ENCODE measurements at regions not wholly inside any gene's neighbourhood (a gene's known extent, or its start where the extent isn't known, plus 50 kb on each side); places are given as distances from the start of the nearest gene placed in this dataset.

DNA sequence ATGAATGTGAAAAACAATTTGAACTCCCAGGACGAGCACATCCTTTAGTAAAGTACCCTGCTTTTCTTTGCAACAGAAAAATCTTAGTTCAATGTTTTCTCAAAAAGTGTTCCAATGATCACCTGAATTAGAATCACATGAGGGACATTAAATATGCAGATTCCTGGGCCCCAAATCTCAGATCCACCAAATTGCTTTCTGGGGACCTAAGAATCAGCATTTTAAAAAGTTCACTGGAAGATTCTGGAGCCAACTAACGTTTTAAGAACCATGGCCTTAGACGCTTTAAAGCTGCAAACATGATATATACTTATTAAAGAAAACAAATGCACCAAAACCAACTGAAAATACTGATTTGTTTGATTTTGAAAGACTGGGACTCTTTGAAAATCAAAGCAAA, 143.4 kb upstream of the TMEM168 start:
- H3K79me2 ChIP-seq (ENCODE audit: insufficient read depth), result peaks cover 74% of the 10 kb centered on the region
- 91% methylated on average over 3 of the region's 3 CpGs for WGBS (ENCODE audit: low lambda C conversion rate)

DNA sequence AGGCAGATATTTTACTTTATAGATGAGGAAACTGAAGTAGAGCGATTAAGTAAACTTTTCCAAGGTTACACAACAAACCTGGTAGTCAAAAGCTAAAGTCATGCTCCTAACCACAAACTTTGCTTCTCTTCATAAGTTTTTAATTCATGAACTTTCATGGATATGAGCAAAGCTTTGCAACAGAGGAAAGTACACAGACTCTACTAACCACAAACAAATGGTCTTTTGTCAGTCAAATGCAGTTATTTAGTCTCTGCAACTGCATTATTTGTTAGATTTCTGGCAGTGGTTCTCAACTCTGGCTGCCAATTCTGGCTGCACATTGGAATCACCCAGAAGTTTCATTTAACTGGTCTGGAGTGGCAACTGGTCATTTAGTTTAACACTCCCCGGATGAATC, 140.6 kb upstream of the TMEM168 start:
- Histone ChIP-seq H4K20me1 (ENCODE audit: insufficient read depth) (no peaks in the 10 kb centered on the region; the same call in 1 of the 2 replicates), H3K9me2 (no peaks in the 10 kb centered on the region), H3K36me3 (replicated peaks in 1 of 2; ENCODE audit: control insufficient read depth in 1 of 2, insufficient read depth in 2 of 2, low read length in 1 of 2) (peaks cover 21 to 57% of the 10 kb centered on the region in 2 experiments), H3F3A (replicated peaks; ENCODE audit: insufficient read depth) (peaks cover 3% of the 10 kb centered on the region), H3K4me1 (ENCODE audit: control insufficient read depth in 1 of 2, insufficient read depth in 2 of 2, low read depth in 1 of 2, low read length in 1 of 2) (peaks cover 0 to 7% of the 10 kb centered on the region in 2 experiments; a peak in 2 of 4 replicates), H3K27me3 (ENCODE audit: insufficient read depth) (no peaks in the 10 kb centered on the region), H3K4me3 (ENCODE audit: low read depth in 2 of 2, low read length in 1 of 2) (no peak overlapping the region), H3K27ac (ENCODE audit: low read depth in 2 of 2, low read length in 1 of 2) (peak overlapping the region in 1 of 2 experiments; percentile 1; a peak in 1 of 4 replicates), H3K9ac (no peak overlapping the region), H3K4me2 (no peak overlapping the region), H2AFZ (ENCODE audit: low read depth) (no peak overlapping the region), H3K79me2 (ENCODE audit: insufficient read depth) (peaks cover 69% of the 10 kb centered on the region), H3K9me3 (no peaks in the 10 kb centered on the region)
- no peak for DNase-seq
- 98% methylated on average over 2 of the region's 2 CpGs for WGBS (ENCODE audit: low lambda C conversion rate)
- ChIA-PET CTCF (no interaction called here), POLR2A (no interaction called here)
- no peak for TF ChIP-seq FOSL2 (IDR thresholded peaks at IDR 0.05; ENCODE audit: borderline replicate concordance, low read depth)
- 0 out of 2 replicates have a peak, but pooled peaks have one; percentile 6 for TF ChIP-seq TCF12 (IDR thresholded peaks at IDR 0.05)
- TF ChIP-seq, protein P1, sequence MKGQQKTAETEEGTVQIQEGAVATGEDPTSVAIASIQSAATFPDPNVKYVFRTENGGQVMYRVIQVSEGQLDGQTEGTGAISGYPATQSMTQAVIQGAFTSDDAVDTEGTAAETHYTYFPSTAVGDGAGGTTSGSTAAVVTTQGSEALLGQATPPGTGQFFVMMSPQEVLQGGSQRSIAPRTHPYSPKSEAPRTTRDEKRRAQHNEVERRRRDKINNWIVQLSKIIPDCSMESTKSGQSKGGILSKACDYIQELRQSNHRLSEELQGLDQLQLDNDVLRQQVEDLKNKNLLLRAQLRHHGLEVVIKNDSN (IDR thresholded peaks at IDR 0.05; ENCODE audit: borderline replicate concordance, low read depth), result no peak
- no peak for TF ChIP-seq RCOR1 (IDR thresholded peaks at IDR 0.05; ENCODE audit: low read length)

More for the DNA sequence above, 143.4 kb upstream of the TMEM168 start:
- Histone ChIP-seq H3K27ac (ENCODE audit: low read depth in 2 of 2, low read length in 1 of 2) (no peak overlapping the region), H3K4me3 (ENCODE audit: low read depth in 2 of 2, low read length in 1 of 2) (no peak overlapping the region), H3K4me2 (no peak overlapping the region), H2AFZ (ENCODE audit: low read depth) (no peak overlapping the region), H3K27me3 (ENCODE audit: insufficient read depth) (no peaks in the 10 kb centered on the region), H3K4me1 (ENCODE audit: control insufficient read depth in 1 of 2, insufficient read depth in 2 of 2, low read depth in 1 of 2, low read length in 1 of 2) (peaks cover 0 to 28% of the 10 kb centered on the region in 2 experiments; a peak in 2 of 4 replicates), H4K20me1 (ENCODE audit: insufficient read depth) (no peaks in the 10 kb centered on the region; the same call in 1 of the 2 replicates), H3K36me3 (replicated peaks in 1 of 2; ENCODE audit: control insufficient read depth in 1 of 2, insufficient read depth in 2 of 2, low read length in 1 of 2) (peaks cover 20 to 53% of the 10 kb centered on the region in 2 experiments), H3K9me3 (no peaks in the 10 kb centered on the region), H3K9me2 (no peaks in the 10 kb centered on the region), H3F3A (replicated peaks; ENCODE audit: insufficient read depth) (peaks cover 3% of the 10 kb centered on the region), H3K9ac (no peak overlapping the region)
- CTCF ChIA-PET, result no interaction called here
- POLR2A ChIA-PET, result no interaction called here
- no peak for TF ChIP-seq MXI1 (IDR thresholded peaks at IDR 0.05; ENCODE audit: low read depth, low read length)
- TF ChIP-seq RAD21 (IDR thresholded peaks at IDR 0.05; ENCODE audit: low read length), result no peak
- TF ChIP-seq ELF1 (IDR thresholded peaks at IDR 0.05), result no peak
- TF ChIP-seq TEAD4 (IDR thresholded peaks at IDR 0.05; ENCODE audit: borderline replicate concordance, insufficient read depth), result no peak
- DNase-seq, result no peak

DNA sequence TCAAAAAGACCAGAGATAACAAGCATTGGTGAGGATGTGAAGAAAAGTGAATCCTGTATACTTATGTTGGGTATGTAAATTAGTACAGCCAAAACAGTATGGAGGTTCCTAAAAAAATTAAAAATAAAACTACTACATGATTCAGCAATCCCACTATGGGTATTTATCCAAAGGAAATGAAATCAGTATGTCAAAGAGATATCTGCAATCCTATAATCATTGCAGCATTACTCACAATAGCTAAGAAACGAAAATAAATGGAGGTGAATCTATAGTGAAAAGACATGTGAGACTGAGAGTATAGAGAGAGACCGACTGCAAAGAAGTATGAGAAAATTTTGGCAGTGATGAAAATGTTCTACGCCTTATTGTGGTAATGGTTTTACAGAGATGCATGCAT, 139.2 kb upstream of the TMEM168 start:
- no peaks in the 10 kb centered on the region for H3K9me3 ChIP-seq
- no peaks in the 10 kb centered on the region for H3K9me2 ChIP-seq
- WGBS (ENCODE audit: low lambda C conversion rate), result 78% methylated on average over 3 of the region's 3 CpGs
- no peak overlapping the region for H2AFZ ChIP-seq (ENCODE audit: low read depth)
- H3K4me1 ChIP-seq (ENCODE audit: control insufficient read depth in 1 of 2, insufficient read depth in 2 of 2, low read depth in 1 of 2, low read length in 1 of 2), result peaks cover 0 to 2% of the 10 kb centered on the region in 2 experiments; a peak in 2 of 4 replicates
- no peak overlapping the region for H3K4me3 ChIP-seq (ENCODE audit: low read depth in 2 of 2, low read length in 1 of 2)
- H3K79me2 ChIP-seq (ENCODE audit: insufficient read depth), result peaks cover 63% of the 10 kb centered on the region
- no peak overlapping the region; a peak in 1 of 4 replicates for H3K27ac ChIP-seq (ENCODE audit: low read depth in 2 of 2, low read length in 1 of 2)
- peaks cover 10 to 45% of the 10 kb centered on the region in 2 experiments for H3K36me3 ChIP-seq (replicated peaks in 1 of 2; ENCODE audit: control insufficient read depth in 1 of 2, insufficient read depth in 2 of 2, low read length in 1 of 2)
- no peak overlapping the region for H3K4me2 ChIP-seq
- H4K20me1 ChIP-seq (ENCODE audit: insufficient read depth), result no peaks in the 10 kb centered on the region; the same call in 1 of the 2 replicates
- no peak for TF ChIP-seq SIN3A (IDR thresholded peaks at IDR 0.05; ENCODE audit: borderline replicate concordance, low read depth, low read length)
- TF ChIP-seq YY1 (IDR thresholded peaks at IDR 0.05; ENCODE audit: low read depth), result no peak
- TF ChIP-seq TCF12 (IDR thresholded peaks at IDR 0.05), result no peak
- TF ChIP-seq, protein P2, sequence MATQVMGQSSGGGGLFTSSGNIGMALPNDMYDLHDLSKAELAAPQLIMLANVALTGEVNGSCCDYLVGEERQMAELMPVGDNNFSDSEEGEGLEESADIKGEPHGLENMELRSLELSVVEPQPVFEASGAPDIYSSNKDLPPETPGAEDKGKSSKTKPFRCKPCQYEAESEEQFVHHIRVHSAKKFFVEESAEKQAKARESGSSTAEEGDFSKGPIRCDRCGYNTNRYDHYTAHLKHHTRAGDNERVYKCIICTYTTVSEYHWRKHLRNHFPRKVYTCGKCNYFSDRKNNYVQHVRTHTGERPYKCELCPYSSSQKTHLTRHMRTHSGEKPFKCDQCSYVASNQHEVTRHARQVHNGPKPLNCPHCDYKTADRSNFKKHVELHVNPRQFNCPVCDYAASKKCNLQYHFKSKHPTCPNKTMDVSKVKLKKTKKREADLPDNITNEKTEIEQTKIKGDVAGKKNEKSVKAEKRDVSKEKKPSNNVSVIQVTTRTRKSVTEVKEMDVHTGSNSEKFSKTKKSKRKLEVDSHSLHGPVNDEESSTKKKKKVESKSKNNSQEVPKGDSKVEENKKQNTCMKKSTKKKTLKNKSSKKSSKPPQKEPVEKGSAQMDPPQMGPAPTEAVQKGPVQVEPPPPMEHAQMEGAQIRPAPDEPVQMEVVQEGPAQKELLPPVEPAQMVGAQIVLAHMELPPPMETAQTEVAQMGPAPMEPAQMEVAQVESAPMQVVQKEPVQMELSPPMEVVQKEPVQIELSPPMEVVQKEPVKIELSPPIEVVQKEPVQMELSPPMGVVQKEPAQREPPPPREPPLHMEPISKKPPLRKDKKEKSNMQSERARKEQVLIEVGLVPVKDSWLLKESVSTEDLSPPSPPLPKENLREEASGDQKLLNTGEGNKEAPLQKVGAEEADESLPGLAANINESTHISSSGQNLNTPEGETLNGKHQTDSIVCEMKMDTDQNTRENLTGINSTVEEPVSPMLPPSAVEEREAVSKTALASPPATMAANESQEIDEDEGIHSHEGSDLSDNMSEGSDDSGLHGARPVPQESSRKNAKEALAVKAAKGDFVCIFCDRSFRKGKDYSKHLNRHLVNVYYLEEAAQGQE (IDR thresholded peaks at IDR 0.05; ENCODE audit: low read depth, low read length), result no peak
- no peak for TF ChIP-seq SMC3 (IDR thresholded peaks at IDR 0.05; ENCODE audit: low read depth, low read length)
- TF ChIP-seq FOXM1 (IDR thresholded peaks at IDR 0.05; ENCODE audit: low read depth), result no peak
- TF ChIP-seq FOXJ3 (CRISPR knock-in tag; IDR thresholded peaks at IDR 0.05), result no peak
- TF ChIP-seq GABPA (IDR thresholded peaks at IDR 0.05; ENCODE audit: low read depth), result no peak
- TF ChIP-seq JUND (IDR thresholded peaks at IDR 0.05), result no peak
- H3F3A ChIP-seq (replicated peaks; ENCODE audit: insufficient read depth), result peaks cover 6% of the 10 kb centered on the region
- ChIA-PET POLR2A (no interaction called here), CTCF (interaction anchor here (0.9 kb wide), 1 partner anchor 155 kb away, joined by 3 read pairs; no protein-coding TSS in a partner anchor)
- H3K9ac ChIP-seq, result no peak overlapping the region
- H3K27me3 ChIP-seq (ENCODE audit: insufficient read depth), result no peaks in the 10 kb centered on the region
- no peak for DNase-seq

Data from SK-N-SH (cell line).